Osteocyte (in vitro differentiated cells): ENCODE measurements at regions not wholly inside any gene's neighbourhood (a gene's known extent, or its start where the extent isn't known, plus 50 kb on each side); places are given as distances from the start of the nearest gene placed in this dataset.

Experiments
- DNase-seq: peaks from one replicate; pipeline ENCODE4 v3.0.0; 2021; ENCODE audit warnings: mixed read lengths; ENCODE audit not compliant: unreplicated experiment; ENCODE audit errors: extremely low spot score
- H3K27ac Mint-ChIP-seq: one replicate; pipeline ENCODE4 v1.8.0; 2021; ENCODE audit warnings: mild to moderate bottlenecking, mixed read lengths; ENCODE audit not compliant: unreplicated experiment
- H3K27me3 Mint-ChIP-seq: one replicate; pipeline ENCODE4 v1.8.0; 2021; ENCODE audit warnings: mixed read lengths; ENCODE audit not compliant: unreplicated experiment
- H3K36me3 Mint-ChIP-seq: one replicate; pipeline ENCODE4 v1.8.0; 2021; ENCODE audit warnings: mixed read lengths; ENCODE audit not compliant: unreplicated experiment
- H3K4me1 Mint-ChIP-seq: one replicate; pipeline ENCODE4 v1.8.0; 2021; ENCODE audit warnings: mixed read lengths; ENCODE audit not compliant: unreplicated experiment
- H3K4me3 Mint-ChIP-seq: one replicate; pipeline ENCODE4 v1.8.0; 2021; ENCODE audit warnings: mild to moderate bottlenecking, moderate library complexity, mixed read lengths; ENCODE audit not compliant: unreplicated experiment
- H3K9me3 Mint-ChIP-seq: one replicate; pipeline ENCODE4 v1.8.0; 2021; ENCODE audit warnings: mixed read lengths; ENCODE audit not compliant: unreplicated experiment
- CTCF ChIP-seq: fragments of 200-600 bp; sonication (generic); IDR thresholded peaks from 2 replicates; pipeline ENCODE4 v1.5.0; 2021; ENCODE audit warnings: antibody characterized with exemption, mild to moderate bottlenecking, moderate library complexity

GRCh38 chr22:47919001-47919441 lies 1156.6 kb downstream of the TBC1D22A start:
- peak; percentile 76 for DNase-seq
- no peak overlapping the region for H3K27ac Mint-ChIP-seq
- H3K9me3 Mint-ChIP-seq = peaks cover 25% of the 10 kb centered on the region
- no peaks in the 10 kb centered on the region for H3K36me3 Mint-ChIP-seq
- no peaks in the 10 kb centered on the region for H3K4me1 Mint-ChIP-seq
- TF ChIP-seq CTCF = no peak
- no peak overlapping the region for H3K4me3 Mint-ChIP-seq
- H3K27me3 Mint-ChIP-seq = no peaks in the 10 kb centered on the region

- H3K4me3 Mint-ChIP-seq = no peak overlapping the region
- no peaks in the 10 kb centered on the region for H3K36me3 Mint-ChIP-seq
- peaks cover 20% of the 10 kb centered on the region for H3K9me3 Mint-ChIP-seq
- peak; percentile 56 for DNase-seq
- no peaks in the 10 kb centered on the region for H3K4me1 Mint-ChIP-seq
- TF ChIP-seq CTCF = no peak
- H3K27ac Mint-ChIP-seq = no peak overlapping the region
- no peaks in the 10 kb centered on the region for H3K27me3 Mint-ChIP-seq
Measured at GRCh38 chr22:47918276-47918921, 1155.9 kb downstream of the TBC1D22A start.

- Mint-ChIP-seq H3K9me3 (peaks cover 19% of the 10 kb centered on the region), H3K27me3 (no peaks in the 10 kb centered on the region)
Measured at GRCh38 chr22:47914481-47915097, 1152.1 kb downstream of the TBC1D22A start.

GRCh38 chr22:47902646-47903180 lies 1140.3 kb downstream of the TBC1D22A start:
- Mint-ChIP-seq H3K4me1 (no peaks in the 10 kb centered on the region), H3K27ac (no peak overlapping the region), H3K36me3 (no peaks in the 10 kb centered on the region), H3K9me3 (peaks cover 21% of the 10 kb centered on the region), H3K27me3 (no peaks in the 10 kb centered on the region), H3K4me3 (no peak overlapping the region)
- peak; percentile 80 for DNase-seq
- TF ChIP-seq CTCF = no peak

More at GRCh38 chr22:47914481-47915097, 1152.1 kb downstream of the TBC1D22A start:
- Mint-ChIP-seq H3K4me3 (no peak overlapping the region), H3K4me1 (no peaks in the 10 kb centered on the region), H3K36me3 (no peaks in the 10 kb centered on the region), H3K27ac (no peak overlapping the region)
- DNase-seq = no peak
- no peak for TF ChIP-seq CTCF

- Mint-ChIP-seq H3K27me3 (no peaks in the 10 kb centered on the region), H3K36me3 (no peaks in the 10 kb centered on the region), H3K27ac (no peak overlapping the region), H3K4me1 (no peaks in the 10 kb centered on the region), H3K4me3 (no peak overlapping the region), H3K9me3 (peaks cover 16% of the 10 kb centered on the region)
- no peak for TF ChIP-seq CTCF
- peak; percentile 70 for DNase-seq
Measured at GRCh38 chr22:47901911-47902310, 1139.5 kb downstream of the TBC1D22A start.
